ENCODE measurements at regions not wholly inside any gene's neighbourhood (a gene's known extent, or its start where the extent isn't known, plus 50 kb on each side); places are given as distances from the start of the nearest gene placed in this dataset.

GRCh38 chr3:72634128-72634527 is 214.1 kb downstream of the SHQ1 start:
- no peaks in the 10 kb centered on the region for H3K36me3 ChIP-seq
- H3K27me3 Mint-ChIP-seq (ENCODE audit: insufficient read depth, low read depth) = peaks cover 14% of the 10 kb centered on the region
- H3K4me2 ChIP-seq = no peak overlapping the region
- H3K79me2 ChIP-seq (ENCODE audit: low read depth) = no peaks in the 10 kb centered on the region
- H3K27me3 ChIP-seq = no peaks in the 10 kb centered on the region
- TF ChIP-seq EZH2 (IDR thresholded peaks at IDR 0.05) (no peak), CTCF (IDR thresholded peaks at IDR 0.05) (no peak)
- no peaks in the 10 kb centered on the region for H3F3A ChIP-seq (ENCODE audit: low read depth)
- H3K4me3 Mint-ChIP-seq = no peak overlapping the region
- no peaks in the 10 kb centered on the region for H3K9me3 Mint-ChIP-seq
- no peaks in the 10 kb centered on the region for H4K20me1 ChIP-seq (ENCODE audit: low read depth)
- H3K9ac ChIP-seq = no peak overlapping the region
- H3K27ac ChIP-seq = no peak overlapping the region
- no peak overlapping the region for H3K27ac Mint-ChIP-seq
- H3K4me1 ChIP-seq = no peaks in the 10 kb centered on the region
- H3K9me3 ChIP-seq (ENCODE audit: low read depth) = no peaks in the 10 kb centered on the region
- H3K4me1 Mint-ChIP-seq = peaks cover 10% of the 10 kb centered on the region
- no peaks in the 10 kb centered on the region for H3K36me3 Mint-ChIP-seq
- no peak for DNase-seq (ENCODE audit: low spot score)
- H3K4me3 ChIP-seq = no peak overlapping the region
- no peak overlapping the region for H2AFZ ChIP-seq (replicated peaks)

- no peak overlapping the region for H2AFZ ChIP-seq (replicated peaks)
- no peaks in the 10 kb centered on the region for H3K27me3 ChIP-seq
- H3K79me2 ChIP-seq (ENCODE audit: low read depth) = no peaks in the 10 kb centered on the region
- no peak for DNase-seq (ENCODE audit: low spot score)
- peaks cover 12% of the 10 kb centered on the region for H3K4me1 Mint-ChIP-seq
- no peak overlapping the region for H3K4me3 ChIP-seq
- H4K20me1 ChIP-seq (ENCODE audit: low read depth) = no peaks in the 10 kb centered on the region
- H3K36me3 ChIP-seq = no peaks in the 10 kb centered on the region
- no peak overlapping the region for H3K4me3 Mint-ChIP-seq
- no peaks in the 10 kb centered on the region for H3K36me3 Mint-ChIP-seq
- H3K4me2 ChIP-seq = no peak overlapping the region
- TF ChIP-seq EZH2phosphoT487 (IDR thresholded peaks at IDR 0.05) (no peak), EZH2 (IDR thresholded peaks at IDR 0.05) (no peak), CTCF (IDR thresholded peaks at IDR 0.05) (no peak)
- no peaks in the 10 kb centered on the region for H3F3A ChIP-seq (ENCODE audit: low read depth)
- H3K27me3 Mint-ChIP-seq (ENCODE audit: insufficient read depth, low read depth) = peaks cover 13% of the 10 kb centered on the region
- H3K27ac ChIP-seq = no peak overlapping the region
- no peaks in the 10 kb centered on the region for H3K9me3 ChIP-seq (ENCODE audit: low read depth)
- no peak overlapping the region for H3K27ac Mint-ChIP-seq
- H3K4me1 ChIP-seq = no peaks in the 10 kb centered on the region
- H3K9ac ChIP-seq = no peak overlapping the region
- H3K9me3 Mint-ChIP-seq = no peaks in the 10 kb centered on the region
Measured at GRCh38 chr3:72633534-72633933, 214.7 kb downstream of the SHQ1 start.

- Histone ChIP-seq H4K20me1 (ENCODE audit: low read depth) (no peaks in the 10 kb centered on the region), H3K9me3 (ENCODE audit: low read depth) (no peaks in the 10 kb centered on the region), H2AFZ (replicated peaks) (no peak overlapping the region), H3K9ac (no peak overlapping the region), H3K27me3 (no peaks in the 10 kb centered on the region), H3K27ac (no peak overlapping the region), H3K4me2 (no peak overlapping the region), H3K79me2 (ENCODE audit: low read depth) (no peaks in the 10 kb centered on the region), H3K36me3 (no peaks in the 10 kb centered on the region), H3K4me3 (no peak overlapping the region), H3K4me1 (no peaks in the 10 kb centered on the region), H3F3A (ENCODE audit: low read depth) (no peaks in the 10 kb centered on the region)
- no peak for DNase-seq (ENCODE audit: low spot score)
- Mint-ChIP-seq H3K4me1 (peaks cover 12% of the 10 kb centered on the region), H3K4me3 (no peak overlapping the region), H3K27ac (no peak overlapping the region), H3K27me3 (ENCODE audit: insufficient read depth, low read depth) (peaks cover 10% of the 10 kb centered on the region), H3K36me3 (no peaks in the 10 kb centered on the region), H3K9me3 (no peaks in the 10 kb centered on the region)
- no peak for TF ChIP-seq EZH2phosphoT487 (IDR thresholded peaks at IDR 0.05)
- TF ChIP-seq EZH2 (IDR thresholded peaks at IDR 0.05) = no peak
- no peak for TF ChIP-seq CTCF (IDR thresholded peaks at IDR 0.05)
Measured at GRCh38 chr3:72633121-72633520, 215.1 kb downstream of the SHQ1 start.

GRCh38 chr3:72632129-72632528 is 216.1 kb downstream of the SHQ1 start:
- Mint-ChIP-seq H3K27me3 (ENCODE audit: insufficient read depth, low read depth) (peaks cover 10% of the 10 kb centered on the region), H3K4me3 (no peak overlapping the region), H3K27ac (no peak overlapping the region), H3K9me3 (no peaks in the 10 kb centered on the region), H3K4me1 (peaks cover 12% of the 10 kb centered on the region), H3K36me3 (no peaks in the 10 kb centered on the region)
- Histone ChIP-seq H3K4me1 (no peaks in the 10 kb centered on the region), H3F3A (ENCODE audit: low read depth) (no peaks in the 10 kb centered on the region), H3K4me3 (no peak overlapping the region), H3K79me2 (ENCODE audit: low read depth) (no peaks in the 10 kb centered on the region), H3K27me3 (no peaks in the 10 kb centered on the region), H2AFZ (replicated peaks) (no peak overlapping the region), H3K4me2 (no peak overlapping the region), H3K9me3 (ENCODE audit: low read depth) (no peaks in the 10 kb centered on the region), H3K27ac (no peak overlapping the region), H4K20me1 (ENCODE audit: low read depth) (no peaks in the 10 kb centered on the region), H3K36me3 (no peaks in the 10 kb centered on the region), H3K9ac (no peak overlapping the region)
- TF ChIP-seq EZH2 (IDR thresholded peaks at IDR 0.05) (no peak), EZH2phosphoT487 (IDR thresholded peaks at IDR 0.05) (no peak), CTCF (IDR thresholded peaks at IDR 0.05) (no peak)
- no peak for DNase-seq (ENCODE audit: low spot score)
